Panc1 (cell line): ENCODE measurements at regions not wholly inside any gene's neighbourhood (a gene's known extent, or its start where the extent isn't known, plus 50 kb on each side); places are given as distances from the start of the nearest gene placed in this dataset.

ENCODE experiments used
- ATAC-seq: fragments of 200-7000 bp; cut with Tn5 transposase; 2 replicates; pipeline ENCODE4 v1.9.1; 2020; ENCODE audit warnings: mild to moderate bottlenecking, moderate library complexity
- BruUV-seq: library from RNA; stranded (reverse); fragments of 400-500 nt; replicated peaks from 2 replicates; lab custom pipeline; 2021; lab: Mats Ljungman, UMichigan
- CTCF ChIA-PET: fragments of 300-600 bp; sonication (Branson Sonifier 250); formaldehyde crosslinking; loops from one replicate; lab custom pipeline; 2022; ENCODE audit warnings: antibody characterized with exemption; lab: Charles Lee
- POLR2A ChIA-PET: fragments of 300-600 bp; sonication (Branson Sonifier 250); formaldehyde crosslinking; loops from one replicate; lab custom pipeline; 2022; ENCODE audit warnings: antibody characterized with exemption; lab: Charles Lee
- DNase-seq: peaks from one replicate; pipeline ENCODE4 v3.0.0-alpha.2; 2010; ENCODE audit warnings: low read depth, low spot score
- H3K27ac ChIP-seq: 2 replicates; pipeline ENCODE4 v1.5.1; 2011; ENCODE audit warnings: mild to moderate bottlenecking, low read length, inconsistent platforms
- H3K27me3 ChIP-seq: fragments of 200-500 bp; sonication (Bioruptor generic); 2 replicates; pipeline ENCODE4 v1.6.0; 2014; ENCODE audit warnings: low read length, inconsistent platforms; ENCODE audit not compliant: control insufficient read depth, insufficient read depth
- H3K36me3 ChIP-seq: fragments of 200-500 bp; sonication (Bioruptor generic); 2 replicates; pipeline ENCODE4 v1.5.1; 2014; ENCODE audit warnings: inconsistent platforms, mild to moderate bottlenecking, low read length, moderate library complexity; ENCODE audit not compliant: control insufficient read depth, insufficient read depth
- H3K4me1 ChIP-seq: 2 replicates; pipeline ENCODE4 v1.5.1; 2011; ENCODE audit warnings: inconsistent platforms, mild to moderate bottlenecking, low read length, moderate library complexity; ENCODE audit not compliant: control insufficient read depth, insufficient read depth
- H3K4me3 ChIP-seq, 2 experiments: 2 replicates each; pipeline ENCODE4 v1.5.1; 2011 to 2012; ENCODE audit warnings: low read depth in 2 of 2, low read length in 2 of 2, mild to moderate bottlenecking in 2 of 2, inconsistent platforms in 1 of 2, moderate library complexity in 1 of 2
- H3K9me3 ChIP-seq: fragments of 200-500 bp; sonication (Bioruptor generic); 2 replicates; pipeline ENCODE4 v1.5.1; 2014; ENCODE audit warnings: low read depth, mild to moderate bottlenecking, inconsistent platforms, low read length, moderate library complexity; ENCODE audit not compliant: control insufficient read depth, insufficient read depth
- CTCF ChIP-seq: fragments of 450-650 bp; IDR thresholded peaks from 2 replicates; pipeline ENCODE4 v1.5.1; 2017; ENCODE audit warnings: mild to moderate bottlenecking
- POLR2AphosphoS5 ChIP-seq: IDR thresholded peaks from 2 replicates; pipeline ENCODE4 v1.6.1; 2012; ENCODE audit warnings: mild to moderate bottlenecking, low read depth, low read length, moderate library complexity
- REST ChIP-seq, 2 experiments: IDR thresholded peaks; 2 replicates each; pipeline ENCODE4 v1.6.1; 2011 to 2012; ENCODE audit warnings: low read depth in 2 of 2, control low read depth in 1 of 2, low read length in 1 of 2, mild to moderate bottlenecking in 1 of 2, moderate library complexity in 1 of 2; ENCODE audit not compliant: insufficient read depth in 1 of 2
- SIN3A ChIP-seq: IDR thresholded peaks from 2 replicates; pipeline ENCODE4 v1.6.1; 2012; ENCODE audit warnings: low read depth, mild to moderate bottlenecking, low read length, moderate library complexity, borderline replicate concordance; ENCODE audit not compliant: insufficient read depth
- TCF7L2 ChIP-seq: IDR thresholded peaks from 2 replicates; pipeline ENCODE4 v1.6.1; 2011; ENCODE audit warnings: mild to moderate bottlenecking, low read depth, low read length, inconsistent platforms
- in situ Hi-C: cut with HindIII; loops from 2 replicates; pipeline ENCODE4 v1.10.0; 2016; ENCODE audit warnings: low sequenced_read_pairs, low pct_unique_long_range_greater_than_20kb
- intact Hi-C: fragments of 100-400 bp; cut with micrococcal nuclease; formaldehyde crosslinking; loops from one replicate; pipeline ENCODE4 v1.10.0; 2022; ENCODE audit not compliant: unreplicated experiment

- intact Hi-C loops: no loop called here
- Histone ChIP-seq H3K27ac (no peak overlapping the region), H3K4me3 (no peak overlapping the region), H3K4me1 (no peaks in the 10 kb centered on the region), H3K27me3 (no peaks in the 10 kb centered on the region), H3K36me3 (no peaks in the 10 kb centered on the region), H3K9me3 (no peaks in the 10 kb centered on the region)
- DNase-seq (no peak), ATAC-seq (no peak)
- no peak for TF ChIP-seq SIN3A
- TF ChIP-seq REST (IDR thresholded peaks at IDR 0.05; ENCODE audit: insufficient read depth in 1 of 2, low read depth in 2 of 2, low read length in 1 of 2): no peak
- TF ChIP-seq POLR2AphosphoS5: no peak
- TF ChIP-seq TCF7L2: no peak
- TF ChIP-seq CTCF: no peak
- ChIA-PET POLR2A (no interaction called here), CTCF (no interaction called here)
- in situ Hi-C loops: no loop called here
- BruUV-seq: no TSS peak
Observed at GRCh38 chr5:105503950-105504349, 1941.4 kb upstream of the NUDT12 start.

DNA sequence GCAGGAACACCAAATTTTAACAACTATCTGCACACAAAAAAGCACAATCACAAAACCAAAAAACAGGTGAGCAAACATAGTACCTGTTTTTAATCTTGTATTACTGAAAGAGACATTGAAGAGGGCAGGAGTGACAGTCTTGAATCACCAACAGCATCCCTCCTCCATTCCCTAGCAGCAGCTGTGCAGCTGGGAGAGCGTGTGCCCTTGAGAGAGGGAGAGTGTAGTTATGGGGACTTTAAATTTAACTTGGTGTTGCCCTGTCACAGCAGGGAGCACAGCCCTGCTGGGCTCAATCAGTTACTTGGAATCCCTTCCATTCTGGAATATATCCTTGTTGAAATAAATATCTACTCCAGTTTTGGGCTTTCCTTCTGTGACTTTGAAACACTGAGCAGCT is 1938.7 kb upstream of the NUDT12 start:
- CTCF ChIA-PET: no interaction called here
- intact Hi-C loops: no loop called here
- in situ Hi-C loops: no loop called here

More for the DNA sequence above, 1938.7 kb upstream of the NUDT12 start:
- Histone ChIP-seq H3K36me3 (no peaks in the 10 kb centered on the region), H3K9me3 (no peaks in the 10 kb centered on the region), H3K27me3 (no peaks in the 10 kb centered on the region), H3K4me1 (no peaks in the 10 kb centered on the region), H3K4me3 (no peak overlapping the region), H3K27ac (no peak overlapping the region)
- no peak for DNase-seq
- ATAC-seq: no peak
- TF ChIP-seq TCF7L2: no peak
- no peak for TF ChIP-seq CTCF
- no peak for TF ChIP-seq SIN3A
- no peak for TF ChIP-seq POLR2AphosphoS5
- no peak for TF ChIP-seq REST (IDR thresholded peaks at IDR 0.05; ENCODE audit: insufficient read depth in 1 of 2, low read depth in 2 of 2, low read length in 1 of 2)
- POLR2A ChIA-PET: no interaction called here
- BruUV-seq: no TSS peak
